Head of caudate nucleus (tissue), 42 donors: ENCODE measurements at regions not wholly inside any gene's neighbourhood (a gene's known extent, or its start where the extent isn't known, plus 50 kb on each side); places are given as distances from the start of the nearest gene placed in this dataset.

Experiments
- DNase-seq, 42 donors: peaks; one replicate each; pipeline versions ENCODE4 v3.0.0 to v3.0.0-alpha.2; 2020 to 2021; ENCODE audit warnings: mixed read lengths in 7 of 42
- intact Hi-C: fragments of 100-400 bp; cut with DNase I; formaldehyde crosslinking; loops from one replicate; pipeline ENCODE4 v1.15.0; 2022

DNA sequence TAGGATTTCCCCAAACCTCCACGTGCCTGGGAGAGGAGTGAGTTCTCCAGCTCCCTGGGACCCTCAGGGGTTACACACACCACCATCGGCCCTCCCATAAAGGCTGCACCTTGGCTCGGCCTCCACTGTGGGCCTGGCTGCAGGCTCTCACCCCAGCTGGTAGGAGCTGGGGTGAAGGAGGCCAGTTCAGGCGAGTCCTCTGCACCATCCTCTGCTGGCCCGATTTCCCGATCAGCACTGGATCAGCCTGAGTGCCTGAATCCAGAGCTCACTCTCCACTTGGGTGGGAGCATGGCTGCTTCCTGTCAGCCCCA is 115.1 kb upstream of the RET start:
- peak in 16 of 42 donors; percentile 1 to 26 (median 10) for DNase-seq

DNA sequence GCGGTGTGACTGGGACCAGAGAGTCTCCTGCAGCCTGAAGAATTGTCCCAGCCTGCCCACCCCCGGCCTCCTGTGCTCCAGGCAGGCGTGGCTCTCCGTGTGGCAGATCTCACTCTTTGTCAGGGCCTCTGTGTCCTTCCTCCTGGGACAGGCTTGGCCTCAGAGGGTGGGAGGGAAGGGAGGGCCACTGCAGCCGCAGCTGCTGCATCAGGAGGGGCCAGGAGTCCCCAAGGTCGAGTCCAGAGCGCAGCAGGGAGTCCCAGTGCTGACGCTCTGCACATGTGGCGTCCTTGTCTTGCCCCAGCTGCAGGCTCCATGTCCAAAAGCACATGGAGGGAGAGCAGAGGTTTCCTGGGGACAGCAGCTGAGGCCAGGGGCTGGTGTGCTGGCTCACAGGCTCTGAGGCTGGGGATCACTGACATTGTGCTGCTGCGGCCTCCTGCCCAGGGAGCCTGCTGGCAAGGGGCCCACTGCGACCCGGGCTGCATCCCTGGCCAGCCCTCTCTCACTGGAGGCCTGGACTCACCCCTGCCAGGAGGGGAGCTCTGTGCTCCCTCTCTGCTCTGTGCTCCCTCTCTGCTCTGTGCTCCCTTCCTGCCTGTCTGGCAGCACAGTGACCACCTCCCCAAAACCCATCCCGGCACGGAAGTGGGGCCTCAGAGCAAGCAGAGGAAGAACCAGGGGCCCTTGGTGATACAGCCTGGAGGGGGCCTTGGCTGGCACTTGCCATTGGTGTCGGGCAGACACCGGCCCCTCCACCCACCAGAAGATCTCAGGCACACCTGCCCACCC is 114.6 kb upstream of the RET start:
- intact Hi-C loops: no loop called here
- peak in 19 of 42 donors; percentile 1 to 32 (median 10) for DNase-seq

More for the DNA sequence above, 115.1 kb upstream of the RET start:
- intact Hi-C loops: no loop called here

DNA sequence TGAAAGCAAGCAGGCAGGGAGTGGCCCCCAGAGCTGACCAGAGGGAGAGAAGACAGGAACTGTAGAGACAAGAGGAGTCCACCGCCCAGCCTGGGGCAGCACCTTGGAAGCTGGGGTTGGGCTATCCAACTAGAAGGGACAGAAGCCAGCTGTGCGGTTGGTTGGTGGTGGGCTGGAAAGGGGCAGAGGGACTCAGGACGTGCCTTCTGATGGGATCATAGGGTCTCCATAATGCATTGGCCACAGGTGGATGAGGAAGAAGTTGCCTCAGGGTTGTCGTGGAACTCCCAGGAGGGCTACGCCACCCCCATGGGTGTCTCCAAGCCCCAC is 114.0 kb upstream of the RET start:
- DNase-seq: peak in 14 of 42 donors; percentile 2 to 35 (median 12)
- intact Hi-C loops: no loop called here

- intact Hi-C loops: no loop called here
- DNase-seq: peak in 3 of 42 donors; percentile 2 to 26 (median 8)
Observed at GRCh38 chr10:42963312-42963711, 113.6 kb upstream of the RET start.

GRCh38 chr10:42969147-42969546 is 107.7 kb upstream of the RET start:
- intact Hi-C loops: no loop called here
- DNase-seq: peak in 8 of 42 donors; percentile 1 to 27 (median 6)

GRCh38 chr10:42969909-42970308 is 107.0 kb upstream of the RET start:
- intact Hi-C loops: no loop called here

DNA sequence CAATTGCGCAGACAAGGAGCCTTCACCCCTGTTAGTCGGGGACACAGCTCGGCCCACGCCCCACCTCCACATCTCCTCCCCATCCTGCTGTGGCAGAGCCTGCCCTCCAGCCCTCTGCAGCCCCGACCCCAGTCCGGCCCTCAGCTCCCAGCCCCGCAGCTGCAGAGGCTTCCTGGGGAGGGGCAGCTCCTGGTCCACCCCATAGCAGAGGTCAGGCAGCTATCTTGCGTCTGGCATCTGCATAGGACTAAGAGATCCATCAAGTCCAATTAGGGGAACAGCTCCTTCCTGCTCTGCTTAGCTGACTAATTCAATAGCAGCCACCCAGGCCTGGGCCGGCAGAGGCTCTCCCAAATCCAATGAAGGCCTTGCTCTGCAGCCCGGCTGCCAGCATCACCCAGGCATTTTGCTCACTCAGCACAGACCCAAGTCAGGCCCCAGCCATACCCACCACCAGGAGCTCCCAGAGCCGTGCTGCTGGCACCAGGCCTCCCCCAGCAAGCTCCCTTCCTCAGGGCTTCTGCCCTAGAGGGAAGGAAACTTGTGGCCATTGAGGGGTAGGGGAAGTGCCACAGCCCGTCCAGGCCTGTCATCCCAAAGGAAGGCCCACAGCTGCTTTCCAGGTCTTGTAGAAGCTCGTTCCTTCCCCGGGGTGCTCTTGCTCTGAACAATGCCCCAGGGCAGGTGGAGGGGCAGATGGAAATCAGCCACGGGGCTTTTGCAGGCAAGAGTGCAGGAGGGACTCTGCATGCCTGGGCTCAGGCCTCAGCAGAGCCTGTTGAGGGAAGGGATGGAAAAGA is 106.2 kb upstream of the RET start:
- DNase-seq: peak in 18 of 42 donors; percentile 2 to 39 (median 9)

More at GRCh38 chr10:42969909-42970308, 107.0 kb upstream of the RET start:
- peak in 4 of 42 donors; percentile 1 to 10 (median 4) for DNase-seq

DNA sequence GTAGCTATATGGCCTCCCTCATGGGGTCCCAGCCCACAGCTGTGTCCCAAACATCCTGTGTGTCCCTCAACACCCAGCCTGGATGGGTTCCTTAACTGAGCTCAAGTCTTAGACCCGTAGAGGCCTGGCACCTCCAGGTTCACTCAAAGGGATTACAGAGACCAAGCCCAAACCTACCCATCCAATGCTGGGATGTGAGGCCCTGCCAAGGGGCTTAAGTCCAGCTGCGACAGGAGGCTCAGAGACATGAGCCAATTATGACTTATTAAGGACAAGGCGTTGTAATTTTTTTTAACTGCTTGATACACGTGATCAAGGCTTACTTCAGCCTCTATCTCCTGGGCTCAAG is 105.6 kb upstream of the RET start:
- intact Hi-C loops: no loop called here
- DNase-seq: peak in 3 of 42 donors; percentile 3 to 18 (median 4)

More for the DNA sequence above, 106.2 kb upstream of the RET start:
- intact Hi-C loops: no loop called here

GRCh38 chr10:42972946-42973345 is 103.9 kb upstream of the RET start:
- DNase-seq: no peak
- intact Hi-C loops: no loop called here

- intact Hi-C loops: no loop called here
- peak in 7 of 42 donors; percentile 2 to 20 (median 4) for DNase-seq
Observed at GRCh38 chr10:42973411-42973810, 103.5 kb upstream of the RET start.

GRCh38 chr10:42973870-42974692 is 102.8 kb upstream of the RET start:
- peak in 19 of 42 donors; percentile 1 to 26 (median 7) for DNase-seq
- intact Hi-C loops: no loop called here

GRCh38 chr10:42974693-42975002 is 102.2 kb upstream of the RET start:
- peak in 8 of 42 donors; percentile 0 to 16 (median 3) for DNase-seq
- intact Hi-C loops: no loop called here

- DNase-seq: peak in 15 of 42 donors; percentile 0 to 30 (median 7)
- intact Hi-C loops: no loop called here
Observed at GRCh38 chr10:42975005-42975493, 101.8 kb upstream of the RET start.

DNA sequence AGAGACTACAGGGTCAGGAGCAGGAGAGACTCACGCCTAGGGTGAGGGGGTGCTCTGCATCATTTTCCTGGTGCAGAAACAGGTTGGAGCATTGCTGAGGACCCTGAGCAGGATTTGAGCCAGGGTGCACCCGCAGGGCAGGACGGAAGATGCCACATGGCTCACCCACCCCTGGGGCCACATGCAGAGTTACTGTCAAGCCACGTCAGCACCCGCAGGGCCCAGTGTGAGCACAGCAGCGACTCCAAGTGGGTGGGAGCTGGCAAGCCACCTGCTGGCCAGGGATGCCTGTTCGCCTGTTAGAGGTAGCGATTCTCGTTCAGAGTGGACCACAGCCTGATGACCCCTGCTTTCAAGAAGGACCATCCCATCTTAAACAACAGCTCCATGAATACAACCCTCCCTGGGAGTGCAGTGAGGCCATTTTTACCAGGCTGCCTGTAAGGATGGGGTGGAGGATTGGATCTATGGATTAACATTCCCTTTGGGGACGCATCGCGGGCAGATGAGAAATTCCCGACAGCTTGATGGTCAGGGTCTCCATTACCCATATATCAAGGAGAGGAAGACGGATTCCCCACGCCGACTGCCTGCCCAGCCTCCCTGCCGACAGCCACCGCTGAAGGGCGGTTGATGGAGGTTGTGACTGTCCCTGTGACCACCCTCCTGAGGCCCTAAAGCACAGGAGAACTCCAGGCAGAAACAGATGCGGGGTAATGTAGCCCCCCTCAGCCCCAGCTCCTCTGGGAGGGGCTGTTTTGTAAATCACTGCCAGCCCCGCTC is 101.1 kb upstream of the RET start:
- intact Hi-C loops: no loop called here
- DNase-seq: peak in 17 of 42 donors; percentile 1 to 37 (median 6)

DNA sequence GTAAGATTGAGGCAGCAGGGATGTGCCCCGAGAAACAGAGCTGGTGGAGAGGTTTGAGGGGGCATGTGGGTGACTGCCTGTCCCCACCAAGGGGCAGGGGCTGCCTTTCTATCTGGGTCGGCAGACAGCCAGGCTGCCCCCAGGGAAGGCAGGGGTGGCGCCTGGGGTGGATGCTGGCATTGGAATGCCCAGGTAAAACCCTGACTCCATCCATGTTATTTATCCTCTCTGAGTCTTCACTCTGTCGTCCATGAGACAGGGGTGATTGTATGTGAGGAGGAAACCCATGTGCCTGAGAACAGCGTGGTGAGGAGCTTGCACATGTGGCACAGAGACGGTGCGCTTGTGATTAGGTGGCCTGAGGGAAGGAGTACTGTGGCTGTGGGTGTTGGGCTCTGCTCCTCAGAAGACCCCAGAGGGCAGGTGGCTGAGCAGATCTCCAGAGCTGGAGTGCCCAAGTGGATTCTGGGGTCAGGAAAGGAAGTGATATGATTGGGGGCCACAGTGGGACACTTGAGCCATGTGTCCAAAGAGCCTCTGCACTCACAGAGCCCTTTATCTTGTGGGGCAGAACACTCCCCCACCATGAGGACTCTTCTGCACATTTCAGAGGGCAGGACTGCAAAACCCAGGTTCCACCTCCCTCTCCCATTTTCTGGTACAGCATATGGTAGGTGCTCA is 100.4 kb upstream of the RET start:
- DNase-seq: peak in 13 of 42 donors; percentile 1 to 23 (median 5)

DNA sequence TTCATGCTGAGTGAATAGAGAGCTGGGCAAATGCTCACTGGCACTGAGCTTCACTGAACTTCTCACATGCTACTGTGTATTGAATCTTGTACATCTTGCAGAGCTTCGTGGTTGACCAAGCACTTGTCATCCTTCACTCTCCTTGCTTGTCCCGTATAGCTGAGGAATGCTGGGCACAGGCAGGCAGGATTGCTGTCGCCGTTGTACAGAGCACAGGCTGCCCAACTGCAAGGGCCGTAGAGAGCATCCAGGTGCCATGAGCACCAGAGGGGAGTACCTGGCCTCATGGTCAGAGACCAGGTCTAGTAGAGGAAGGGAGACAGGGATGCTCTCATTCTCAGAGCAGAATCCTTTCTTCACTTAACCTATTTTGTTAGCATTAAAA is 99.8 kb upstream of the RET start:
- intact Hi-C loops: no loop called here
- peak in 13 of 42 donors; percentile 0 to 33 (median 5) for DNase-seq

More for the DNA sequence above, 100.4 kb upstream of the RET start:
- intact Hi-C loops: no loop called here

GRCh38 chr10:42979181-42979580 is 97.7 kb upstream of the RET start:
- DNase-seq: peak in 11 of 42 donors; percentile 1 to 23 (median 7)
- intact Hi-C loops: no loop called here
